Pons (tissue), 1 donor: ENCODE measurements at regions not wholly inside any gene's neighbourhood (a gene's known extent, or its start where the extent isn't known, plus 50 kb on each side); places are given as distances from the start of the nearest gene placed in this dataset.
"Not testable (repeated sequence)": the region's sequence is repeated elsewhere in the genome, so short reads cannot be mapped to it uniquely, and the experiment has no call there.

Experiments used
- DNase-seq: peaks from one replicate; pipeline ENCODE4 v3.0.0-alpha.2; 2016; ENCODE audit warnings: low spot score

GRCh38 chr15:34700891-34701427, 53.8 kb downstream of the GJD2 start:
- DNase-seq = no peak

- no peak for DNase-seq
Measured at GRCh38 chr15:34699968-34700640, 54.7 kb downstream of the GJD2 start.

- no peak for DNase-seq
Measured at GRCh38 chr15:34696506-34696905, 58.3 kb downstream of the GJD2 start.

- DNase-seq = no peak
Measured at GRCh38 chr15:34693053-34693744, 61.6 kb downstream of the GJD2 start.

GRCh38 chr15:34691034-34691433, 63.8 kb downstream of the GJD2 start:
- DNase-seq = no peak

GRCh38 chr15:34688699-34689098, 66.1 kb downstream of the GJD2 start:
- no peak for DNase-seq

GRCh38 chr15:34684351-34684750, 70.4 kb downstream of the GJD2 start:
- no peak for DNase-seq

- no peak for DNase-seq
Measured at GRCh38 chr15:34682674-34683073, 72.1 kb downstream of the GJD2 start.

- no peak for DNase-seq
Measured at GRCh38 chr15:34679291-34679690, 75.5 kb downstream of the GJD2 start.

- DNase-seq = no peak
Measured at GRCh38 chr15:34673241-34673640, 81.6 kb downstream of the GJD2 start.

- DNase-seq = no peak
Measured at GRCh38 chr15:34665498-34666116, 82.2 kb upstream of the GOLGA8B start.

- no peak for DNase-seq
Measured at GRCh38 chr15:34664418-34664817, 81.0 kb upstream of the GOLGA8B start.

- no peak for DNase-seq
Measured at GRCh38 chr15:34663101-34663500, 79.7 kb upstream of the GOLGA8B start.

GRCh38 chr15:34659056-34659455, 75.6 kb upstream of the GOLGA8B start:
- DNase-seq = no peak

- DNase-seq = no peak
Measured at GRCh38 chr15:34657469-34658127, 74.1 kb upstream of the GOLGA8B start.

GRCh38 chr15:34656005-34656796, 72.8 kb upstream of the GOLGA8B start:
- no peak for DNase-seq

- DNase-seq = no peak
Measured at GRCh38 chr15:34655326-34655725, 71.9 kb upstream of the GOLGA8B start.

GRCh38 chr15:34654625-34655024, 71.2 kb upstream of the GOLGA8B start:
- DNase-seq = no peak

GRCh38 chr15:34653992-34654391, 70.5 kb upstream of the GOLGA8B start:
- no peak for DNase-seq

- not testable (repeated sequence) for DNase-seq
Measured at GRCh38 chr15:34653326-34653725, 69.9 kb upstream of the GOLGA8B start.

GRCh38 chr15:34652726-34653033, 69.2 kb upstream of the GOLGA8B start:
- DNase-seq = no peak
